ENCODE measurements at regions not wholly inside any gene's neighbourhood (a gene's known extent, or its start where the extent isn't known, plus 50 kb on each side); places are given as distances from the start of the nearest gene placed in this dataset.

DNA sequence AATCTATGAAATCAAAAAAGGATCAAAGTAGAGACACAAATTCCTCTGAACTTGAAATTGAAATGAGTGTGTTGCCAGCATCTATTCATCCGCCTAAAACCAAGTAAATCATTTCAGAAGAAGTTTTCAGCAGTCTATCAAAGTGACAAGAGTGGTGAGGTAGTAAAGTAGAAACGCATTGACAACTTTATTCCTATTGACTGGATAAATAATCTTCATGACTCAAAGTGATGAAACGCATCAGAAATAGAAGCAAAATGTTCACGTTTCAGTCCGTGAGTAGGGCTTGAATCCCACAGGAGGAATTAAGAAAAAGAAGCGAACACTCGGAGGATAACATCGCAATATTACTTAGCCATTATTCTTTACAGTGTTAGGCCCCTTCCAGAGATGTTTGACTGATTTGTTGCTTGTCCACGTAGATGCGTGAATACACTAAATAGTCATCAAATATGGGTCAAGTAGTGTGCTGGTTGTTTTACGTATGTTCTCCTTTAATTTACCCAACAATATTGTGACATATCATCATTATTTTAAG lies 314.4 kb downstream of the PLK2 start:
- DNase-seq, result no peak

- no peak for DNase-seq
These were observed 316.2 kb downstream of the PLK2 start for GRCh38 chr5:58143727-58144126.

DNA sequence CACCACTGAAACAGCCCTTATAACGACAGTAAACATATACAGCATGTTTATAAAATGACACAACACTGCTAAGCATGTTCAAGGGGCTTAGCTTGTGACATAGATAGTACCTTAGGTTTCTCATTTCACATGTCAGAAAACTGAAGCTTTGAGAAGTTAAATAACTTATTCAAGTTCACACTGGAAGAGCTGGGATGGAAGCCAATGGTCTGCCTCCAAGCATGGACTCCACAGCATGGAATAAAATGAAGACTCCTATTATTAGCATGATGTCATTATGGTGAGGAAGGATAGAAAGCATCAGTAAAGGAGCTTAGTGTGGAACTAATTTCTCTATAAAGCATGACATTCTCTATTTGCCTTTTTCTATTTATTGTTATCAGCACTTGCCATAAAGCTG lies 316.7 kb downstream of the PLK2 start:
- no peak for DNase-seq

DNA sequence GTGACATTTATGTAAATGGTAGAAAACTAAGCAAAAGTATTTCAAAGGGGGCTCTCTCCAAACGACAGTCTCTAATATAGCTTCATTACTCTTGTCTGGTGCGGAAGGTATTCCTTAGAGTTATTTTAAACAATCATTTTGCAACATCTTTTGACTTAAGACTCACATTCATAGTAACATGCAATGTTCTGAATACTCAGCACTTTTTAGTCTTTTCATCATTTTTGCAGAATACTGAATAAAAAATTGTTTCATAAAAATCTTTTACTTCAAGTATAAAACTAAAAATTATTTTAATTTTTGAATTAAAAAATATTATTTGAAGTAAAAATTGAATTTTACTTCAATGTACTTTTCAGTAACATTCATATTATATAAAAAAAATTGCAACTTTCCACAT lies 321.1 kb downstream of the PLK2 start:
- DNase-seq, result no peak

GRCh38 chr5:58136406-58136805 lies 323.5 kb downstream of the PLK2 start:
- no peak for DNase-seq

DNA sequence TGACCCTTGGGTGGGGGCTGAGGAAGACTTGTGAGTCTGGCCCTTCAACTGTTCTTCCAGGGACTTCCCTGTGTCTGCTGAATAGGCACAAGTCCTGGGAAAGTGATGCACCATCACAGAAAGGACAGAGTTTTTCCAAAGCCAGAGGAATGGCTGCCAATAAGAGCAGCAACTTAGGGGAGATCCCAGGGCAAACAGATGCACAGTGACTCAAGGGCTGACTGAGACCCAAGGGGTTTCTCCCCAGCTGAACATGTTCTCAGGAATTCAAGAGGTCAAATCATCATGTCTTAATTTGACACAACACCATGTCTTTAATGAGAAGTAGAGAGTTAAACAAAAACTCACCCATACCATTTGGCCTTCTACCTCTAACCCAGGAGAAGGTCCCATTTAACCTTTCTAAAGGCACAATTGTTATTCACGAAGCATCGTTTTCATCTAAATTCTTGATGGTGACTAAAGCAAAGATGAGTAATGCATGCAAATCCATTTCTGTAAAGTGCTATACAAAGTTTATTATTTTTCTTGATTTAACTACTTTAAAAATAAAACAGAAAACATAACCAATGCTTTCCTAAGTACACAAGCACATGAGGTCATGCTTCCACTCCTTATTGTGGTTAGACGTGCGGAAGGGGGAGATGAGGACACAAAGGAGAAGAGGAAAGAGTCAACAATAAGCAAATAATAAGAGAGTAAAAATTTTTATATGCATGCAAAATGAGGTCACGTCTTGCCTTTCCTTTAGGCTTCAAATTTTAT lies 324.1 kb downstream of the PLK2 start:
- DNase-seq, result no peak

DNA sequence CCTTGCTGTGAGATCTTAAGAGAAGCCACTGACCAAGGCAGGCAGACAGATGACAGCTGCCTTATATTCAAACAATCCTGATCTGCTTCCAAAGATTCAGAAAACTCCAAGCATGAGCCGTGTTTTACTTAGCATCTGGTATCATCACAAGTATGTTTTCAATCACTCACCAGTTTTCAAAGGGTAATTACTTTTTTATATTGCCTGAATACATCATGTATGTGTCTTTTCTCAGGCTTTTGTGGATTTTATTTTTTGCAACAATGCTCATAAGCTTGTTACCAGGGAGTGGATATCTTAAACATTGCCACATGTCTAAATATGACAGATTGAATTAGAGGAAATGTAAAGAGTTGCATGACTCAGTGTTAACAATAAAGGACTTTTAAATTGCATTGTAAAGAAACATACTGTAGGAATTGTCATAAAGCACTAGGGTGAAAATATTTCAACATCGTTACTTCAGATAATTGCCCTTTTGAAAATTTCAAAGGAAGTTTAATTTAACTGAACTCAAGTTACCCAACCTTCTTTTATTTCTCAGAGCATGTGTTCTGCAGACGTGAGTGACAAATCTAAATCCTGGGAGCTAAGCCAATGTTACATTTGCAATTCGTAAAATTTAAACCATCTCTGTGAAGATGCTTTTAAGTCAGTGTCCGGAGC lies 326.1 kb downstream of the PLK2 start:
- no peak for DNase-seq

DNA sequence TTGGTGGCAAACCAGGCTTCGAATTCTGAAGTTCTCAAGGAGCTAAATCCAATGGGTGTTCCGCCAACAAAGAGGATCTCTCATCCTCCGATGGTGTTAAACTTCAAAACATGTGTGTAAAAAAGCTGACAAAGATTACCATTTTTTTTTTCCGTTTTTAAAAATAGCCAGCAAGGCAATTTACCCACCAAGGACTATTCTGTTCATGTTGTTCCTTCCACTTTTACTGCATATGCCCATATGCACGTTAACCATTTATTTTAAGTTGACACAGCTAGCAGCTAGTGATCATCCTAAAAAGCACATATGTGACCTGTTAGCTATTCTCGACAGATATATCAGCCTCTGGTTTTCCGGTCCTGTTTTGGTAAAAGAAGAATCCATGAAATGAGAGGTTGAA lies 326.7 kb downstream of the PLK2 start:
- DNase-seq, result no peak

- DNase-seq, result no peak
These were observed 332.3 kb downstream of the PLK2 start for GRCh38 chr5:58127255-58128220.

GRCh38 chr5:58123501-58123900 lies 336.4 kb downstream of the PLK2 start:
- no peak for DNase-seq

GRCh38 chr5:58122848-58123392 lies 337.0 kb downstream of the PLK2 start:
- no peak for DNase-seq

- DNase-seq, result no peak
These were observed 337.7 kb downstream of the PLK2 start for GRCh38 chr5:58122157-58122556.

- DNase-seq, result no peak
These were observed 338.5 kb downstream of the PLK2 start for GRCh38 chr5:58121391-58121790.

DNA sequence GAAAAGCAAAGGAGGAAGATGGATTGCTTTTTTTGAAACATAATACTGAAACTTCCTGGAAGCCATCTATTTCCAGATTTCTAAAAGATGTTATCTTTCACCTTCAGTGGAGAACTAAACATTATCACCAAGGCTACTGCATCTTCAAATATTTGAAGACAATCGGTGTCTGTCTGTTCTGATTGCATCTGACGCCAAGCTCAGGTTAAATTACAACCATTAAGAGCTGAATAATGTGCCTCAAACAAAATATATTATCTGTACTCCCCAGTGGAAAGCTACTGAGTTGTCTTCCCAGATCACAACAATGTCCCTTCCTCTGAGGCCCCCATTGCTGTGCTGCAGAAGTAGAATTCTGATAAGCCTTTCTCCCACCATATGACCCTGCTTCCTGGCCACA lies 342.3 kb downstream of the PLK2 start:
- no peak for DNase-seq

GRCh38 chr5:58116346-58116745 lies 343.5 kb downstream of the PLK2 start:
- DNase-seq, result no peak

DNA sequence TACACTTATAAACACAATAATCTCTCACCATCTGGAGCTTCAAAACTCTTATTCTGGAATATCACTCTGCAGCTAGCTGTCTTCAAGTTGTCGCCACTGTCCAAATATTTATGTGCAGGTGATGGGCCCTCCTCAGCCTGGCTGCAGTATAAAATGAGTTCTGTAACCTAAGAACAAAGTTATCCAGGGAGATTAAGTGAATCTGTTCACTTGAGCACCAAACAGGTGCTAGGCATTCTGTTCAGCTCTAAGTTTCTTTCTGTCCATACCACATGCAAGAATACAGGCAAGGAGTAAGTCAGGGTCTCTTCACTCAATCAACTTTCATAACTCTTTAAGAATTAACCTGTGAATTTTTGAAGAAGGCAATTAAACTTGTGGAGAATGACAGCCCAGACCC lies 344.1 kb downstream of the PLK2 start:
- no peak for DNase-seq

- DNase-seq, result no peak
These were observed 345.6 kb downstream of the PLK2 start for GRCh38 chr5:58114324-58114723.

DNA sequence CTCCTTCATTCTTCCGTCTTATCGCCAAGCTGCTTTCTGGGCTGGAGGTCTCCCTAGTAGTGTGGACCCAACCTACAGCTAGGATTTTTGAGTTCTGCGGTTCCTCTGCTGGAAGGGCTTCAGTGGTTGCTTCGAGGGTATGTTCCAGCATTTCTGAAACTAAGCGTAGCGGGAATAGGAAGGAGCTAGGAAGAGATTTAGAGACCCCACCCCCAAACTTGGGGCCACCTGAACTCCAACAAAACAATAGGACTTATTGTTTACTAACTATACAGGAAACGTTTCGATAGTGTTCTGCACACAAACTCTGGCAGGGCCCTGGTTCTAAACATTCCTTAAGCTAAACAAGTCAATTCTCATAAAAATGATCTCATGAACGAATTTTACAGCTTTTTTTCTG lies 346.7 kb downstream of the PLK2 start:
- DNase-seq, result no peak

DNA sequence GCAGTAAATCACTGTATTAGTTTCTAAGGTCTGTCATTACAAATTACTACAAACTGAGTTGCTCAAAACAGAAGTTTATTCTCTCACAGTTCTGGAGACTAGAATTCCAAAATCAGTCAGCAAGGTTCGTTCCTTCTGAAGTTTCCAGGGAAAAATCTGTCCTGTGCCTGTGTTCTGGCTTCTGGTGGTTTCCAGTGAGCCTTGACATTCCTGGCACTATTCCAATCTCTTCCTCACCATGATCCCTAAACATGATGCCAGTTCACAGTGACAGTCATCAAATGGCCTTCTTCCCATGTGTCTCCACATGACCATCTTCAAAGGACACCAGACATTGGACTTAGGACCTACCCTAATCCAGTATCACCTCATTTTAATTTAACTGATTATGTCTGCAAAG lies 351.4 kb downstream of the PLK2 start:
- no peak for DNase-seq

GRCh38 chr5:58107704-58108103 lies 352.2 kb downstream of the PLK2 start:
- DNase-seq, result no peak

DNA sequence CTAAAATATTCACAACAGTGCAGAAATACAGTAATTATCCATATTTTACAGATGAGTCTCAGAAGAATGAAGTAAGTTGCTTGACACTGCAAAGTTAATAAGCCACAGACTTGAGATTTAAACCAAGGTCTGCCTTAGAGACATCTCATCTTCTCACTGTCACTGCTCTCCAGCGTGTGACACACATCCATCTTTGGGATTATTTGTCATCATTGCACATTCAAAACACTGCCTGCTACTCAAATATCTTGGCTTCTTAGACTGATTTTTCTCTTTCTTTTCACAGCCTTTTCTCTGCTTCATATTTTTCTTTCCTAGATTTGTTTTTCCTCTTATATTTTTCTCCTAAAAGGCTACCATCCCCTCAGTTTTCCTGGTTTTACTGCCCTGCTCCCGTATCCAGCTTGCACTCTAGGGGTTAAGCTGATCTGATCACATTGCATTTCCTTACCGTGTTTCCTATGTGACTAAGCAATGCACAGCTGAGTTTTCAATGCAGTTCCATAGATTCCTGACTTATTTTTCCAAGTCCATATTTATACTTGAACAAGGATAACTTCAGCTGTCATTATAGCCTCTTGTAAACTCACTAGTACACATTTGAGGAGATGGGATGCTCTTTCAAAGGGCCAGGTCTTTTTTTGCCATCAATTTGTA lies 353.0 kb downstream of the PLK2 start:
- no peak for DNase-seq

DNA sequence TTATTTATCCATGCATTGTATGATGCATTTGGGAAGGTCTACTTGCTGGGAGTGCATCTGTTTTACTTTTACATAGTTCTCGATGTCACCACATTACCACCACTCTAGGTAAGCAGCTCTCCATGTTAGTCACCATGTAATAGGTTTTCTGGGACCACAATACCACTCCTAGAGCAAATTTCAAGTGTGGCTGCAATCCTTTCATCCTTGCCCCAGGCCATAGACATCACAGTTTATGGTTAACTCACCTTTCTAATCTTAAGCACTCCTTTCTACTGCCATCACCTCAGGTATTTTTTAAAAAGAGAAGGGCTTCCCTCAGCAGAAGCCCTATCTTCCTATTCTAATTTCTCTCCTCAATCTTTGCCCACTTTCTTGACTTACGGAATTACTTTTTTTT lies 354.1 kb downstream of the PLK2 start:
- no peak for DNase-seq

All from CD4-positive, alpha-beta T cell treated with Interleukin-10 for 1 hour (primary cell).